SK-N-SH treated with all-trans-retinoic acid at 6 μM for 48 hours (cell line): ENCODE measurements at regions not wholly inside any gene's neighbourhood (a gene's known extent, or its start where the extent isn't known, plus 50 kb on each side); places are given as distances from the start of the nearest gene placed in this dataset.

Source experiments
- ATAC-seq: fragments of 200-7000 bp; cut with Tn5 transposase; 3 replicates; pipeline ENCODE4 v1.9.1; 2020; ENCODE audit warnings: mild to moderate bottlenecking, moderate library complexity
- ARNTL ChIP-seq: fragments of 450-650 bp; formaldehyde crosslinking; IDR thresholded peaks from 2 replicates; pipeline ENCODE4 v1.5.0; 2020; ENCODE audit warnings: low read depth, mild to moderate bottlenecking, moderate library complexity, borderline replicate concordance
- BACH2 ChIP-seq: fragments of 250-450 bp; sonication (Bioruptor Pico); IDR thresholded peaks from 2 replicates; pipeline ENCODE4 v1.9.0; 2021; ENCODE audit warnings: mild to moderate bottlenecking, borderline replicate concordance
- CREB5 ChIP-seq: fragments of 250-450 bp; sonication (Bioruptor Pico); IDR thresholded peaks from 2 replicates; pipeline ENCODE4 v1.5.1; 2020; ENCODE audit warnings: low read depth, mild to moderate bottlenecking, moderate library complexity
- CSDC2 ChIP-seq: fragments of 250-450 bp; sonication (Bioruptor Pico); IDR thresholded peaks from 2 replicates; pipeline ENCODE4 v1.5.0; 2020; ENCODE audit warnings: mild to moderate bottlenecking, moderate library complexity
- ESRRG ChIP-seq: fragments of 250-450 bp; sonication (Bioruptor Pico); IDR thresholded peaks from 2 replicates; pipeline ENCODE4 v1.6.1; 2021; ENCODE audit warnings: mild to moderate bottlenecking
- GLIS3 ChIP-seq: fragments of 250-450 bp; sonication (Bioruptor Pico); IDR thresholded peaks from 2 replicates; pipeline ENCODE4 v1.5.0; 2020; ENCODE audit warnings: mild to moderate bottlenecking, moderate library complexity
- OSR1 ChIP-seq: fragments of 250-450 bp; sonication (Bioruptor Pico); IDR thresholded peaks from 2 replicates; pipeline ENCODE4 v1.8.0; 2022; ENCODE audit warnings: moderate library complexity, mild to moderate bottlenecking, inconsistent platforms
- POU6F1 ChIP-seq: fragments of 250-450 bp; sonication (Bioruptor Pico); IDR thresholded peaks from 2 replicates; pipeline ENCODE4 v1.8.0; 2021; ENCODE audit warnings: low read depth, mild to moderate bottlenecking, moderate library complexity, borderline replicate concordance
- PPARA ChIP-seq: fragments of 250-450 bp; sonication (Bioruptor Pico); IDR thresholded peaks from 2 replicates; pipeline ENCODE4 v1.5.0; 2020; ENCODE audit warnings: mild to moderate bottlenecking, borderline replicate concordance
- RARB ChIP-seq: fragments of 250-450 bp; sonication (Bioruptor Pico); IDR thresholded peaks from 2 replicates; pipeline ENCODE4 v1.8.0; 2021; ENCODE audit warnings: mild to moderate bottlenecking, moderate library complexity
- SNAI2 ChIP-seq: fragments of 250-450 bp; sonication (Bioruptor Pico); IDR thresholded peaks from 2 replicates; pipeline ENCODE4 v1.5.0; 2020; ENCODE audit warnings: mild to moderate bottlenecking, moderate library complexity
- TCF4 ChIP-seq: fragments of 250-450 bp; sonication (Bioruptor Pico); IDR thresholded peaks from 2 replicates; pipeline ENCODE4 v1.8.0; 2021; ENCODE audit warnings: mild to moderate bottlenecking, moderate library complexity, borderline replicate concordance
- TOX ChIP-seq: fragments of 250-450 bp; sonication (Bioruptor Pico); IDR thresholded peaks from 2 replicates; pipeline ENCODE4 v1.8.0; 2021; ENCODE audit warnings: mild to moderate bottlenecking, moderate library complexity, borderline replicate concordance
- TSHZ2 ChIP-seq: fragments of 250-450 bp; sonication (Bioruptor Pico); IDR thresholded peaks from 2 replicates; pipeline ENCODE4 v1.5.0; 2020; ENCODE audit warnings: mild to moderate bottlenecking, moderate library complexity
- ZC3H10 ChIP-seq: fragments of 250-450 bp; sonication (Bioruptor Pico); IDR thresholded peaks from 2 replicates; pipeline ENCODE4 v1.5.1; 2021; ENCODE audit warnings: mild to moderate bottlenecking, moderate library complexity
- ZFP3 ChIP-seq: fragments of 250-450 bp; sonication (Bioruptor Pico); IDR thresholded peaks from 2 replicates; pipeline ENCODE4 v1.5.0; 2020; ENCODE audit warnings: mild to moderate bottlenecking, moderate library complexity
- ZFP30 ChIP-seq: fragments of 450-650 bp; formaldehyde crosslinking; IDR thresholded peaks from 2 replicates; pipeline ENCODE4 v1.5.0; 2022; ENCODE audit warnings: mild to moderate bottlenecking, moderate library complexity
- ZNF565 ChIP-seq: fragments of 450-650 bp; formaldehyde crosslinking; conservative IDR thresholded peaks from 2 replicates; pipeline ENCODE4 v1.5.0; 2020; ENCODE audit warnings: low read depth, mild to moderate bottlenecking, moderate library complexity
- ZNF70 ChIP-seq: fragments of 450-650 bp; formaldehyde crosslinking; IDR thresholded peaks from 2 replicates; pipeline ENCODE4 v1.5.0; 2020; ENCODE audit warnings: mild to moderate bottlenecking, moderate library complexity

GRCh38 chr6:114739656-114740055 is 396.8 kb upstream of the HS3ST5 start:
- TF ChIP-seq ZC3H10 (CRISPR knock-in tag), result no peak
- no peak for TF ChIP-seq ARNTL (CRISPR knock-in tag)
- no peak for TF ChIP-seq CREB5 (CRISPR knock-in tag)
- no peak for TF ChIP-seq SNAI2 (CRISPR knock-in tag)
- TF ChIP-seq ZFP30 (CRISPR knock-in tag), result no peak
- no peak for ATAC-seq

- no peak for ATAC-seq
- TF ChIP-seq ZFP30 (CRISPR knock-in tag) (no peak), RARB (CRISPR knock-in tag) (no peak), ZNF565 (CRISPR knock-in tag) (no peak), BACH2 (no peak), TOX (no peak), POU6F1 (no peak), OSR1 (CRISPR knock-in tag) (no peak), CREB5 (CRISPR knock-in tag) (no peak), TSHZ2 (CRISPR knock-in tag) (no peak), ESRRG (no peak), PPARA (CRISPR knock-in tag) (no peak), ARNTL (CRISPR knock-in tag) (no peak), SNAI2 (CRISPR knock-in tag) (no peak), GLIS3 (no peak)
These were observed 392.4 kb upstream of the HS3ST5 start for GRCh38 chr6:114735025-114735735.

- TF ChIP-seq ZNF565 (CRISPR knock-in tag) (no peak), SNAI2 (CRISPR knock-in tag) (no peak), ESRRG (no peak), ZNF70 (CRISPR knock-in tag) (no peak), CSDC2 (CRISPR knock-in tag) (no peak)
- TF ChIP-seq, all 23 proteins: peak for 0
- no peak for ATAC-seq
These were observed 390.8 kb upstream of the HS3ST5 start for GRCh38 chr6:114733596-114733995.

- no peak for ATAC-seq
- no peak for TF ChIP-seq ZFP3 (CRISPR knock-in tag)
- no peak for TF ChIP-seq BACH2
- TF ChIP-seq TOX, result no peak
- no peak for TF ChIP-seq SNAI2 (CRISPR knock-in tag)
- no peak for TF ChIP-seq GLIS3
- no peak for TF ChIP-seq RARB (CRISPR knock-in tag)
- TF ChIP-seq TSHZ2 (CRISPR knock-in tag), result no peak
- no peak for TF ChIP-seq TCF4 (CRISPR knock-in tag)
These were observed 376.0 kb upstream of the HS3ST5 start for GRCh38 chr6:114718716-114719270.
